ENCODE measurements at regions not wholly inside any gene's neighbourhood (a gene's known extent, or its start where the extent isn't known, plus 50 kb on each side); places are given as distances from the start of the nearest gene placed in this dataset.

GRCh38 chr15:70219966-70220365 is 122.2 kb upstream of the TLE3 start:
- no peak for DNase-seq
- Histone ChIP-seq H3K27me3 (no peaks in the 10 kb centered on the region), H3K36me3 (ENCODE audit: low read depth, missing control alignments) (no peaks in the 10 kb centered on the region), H3K9me3 (no peaks in the 10 kb centered on the region), H3K4me3 (no peak overlapping the region), H3K27ac (no peak overlapping the region), H3K4me1 (no peaks in the 10 kb centered on the region)
- TF ChIP-seq, protein P1, sequence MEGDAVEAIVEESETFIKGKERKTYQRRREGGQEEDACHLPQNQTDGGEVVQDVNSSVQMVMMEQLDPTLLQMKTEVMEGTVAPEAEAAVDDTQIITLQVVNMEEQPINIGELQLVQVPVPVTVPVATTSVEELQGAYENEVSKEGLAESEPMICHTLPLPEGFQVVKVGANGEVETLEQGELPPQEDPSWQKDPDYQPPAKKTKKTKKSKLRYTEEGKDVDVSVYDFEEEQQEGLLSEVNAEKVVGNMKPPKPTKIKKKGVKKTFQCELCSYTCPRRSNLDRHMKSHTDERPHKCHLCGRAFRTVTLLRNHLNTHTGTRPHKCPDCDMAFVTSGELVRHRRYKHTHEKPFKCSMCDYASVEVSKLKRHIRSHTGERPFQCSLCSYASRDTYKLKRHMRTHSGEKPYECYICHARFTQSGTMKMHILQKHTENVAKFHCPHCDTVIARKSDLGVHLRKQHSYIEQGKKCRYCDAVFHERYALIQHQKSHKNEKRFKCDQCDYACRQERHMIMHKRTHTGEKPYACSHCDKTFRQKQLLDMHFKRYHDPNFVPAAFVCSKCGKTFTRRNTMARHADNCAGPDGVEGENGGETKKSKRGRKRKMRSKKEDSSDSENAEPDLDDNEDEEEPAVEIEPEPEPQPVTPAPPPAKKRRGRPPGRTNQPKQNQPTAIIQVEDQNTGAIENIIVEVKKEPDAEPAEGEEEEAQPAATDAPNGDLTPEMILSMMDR (IDR thresholded peaks at IDR 0.05), result no peak
- intact Hi-C loops (cut with DNase I; ENCODE audit: low total_unique reads), result no loop called here
- 96 to 97% methylated on average over 6 of the region's 6 CpGs for WGBS, 2 donors

DNA sequence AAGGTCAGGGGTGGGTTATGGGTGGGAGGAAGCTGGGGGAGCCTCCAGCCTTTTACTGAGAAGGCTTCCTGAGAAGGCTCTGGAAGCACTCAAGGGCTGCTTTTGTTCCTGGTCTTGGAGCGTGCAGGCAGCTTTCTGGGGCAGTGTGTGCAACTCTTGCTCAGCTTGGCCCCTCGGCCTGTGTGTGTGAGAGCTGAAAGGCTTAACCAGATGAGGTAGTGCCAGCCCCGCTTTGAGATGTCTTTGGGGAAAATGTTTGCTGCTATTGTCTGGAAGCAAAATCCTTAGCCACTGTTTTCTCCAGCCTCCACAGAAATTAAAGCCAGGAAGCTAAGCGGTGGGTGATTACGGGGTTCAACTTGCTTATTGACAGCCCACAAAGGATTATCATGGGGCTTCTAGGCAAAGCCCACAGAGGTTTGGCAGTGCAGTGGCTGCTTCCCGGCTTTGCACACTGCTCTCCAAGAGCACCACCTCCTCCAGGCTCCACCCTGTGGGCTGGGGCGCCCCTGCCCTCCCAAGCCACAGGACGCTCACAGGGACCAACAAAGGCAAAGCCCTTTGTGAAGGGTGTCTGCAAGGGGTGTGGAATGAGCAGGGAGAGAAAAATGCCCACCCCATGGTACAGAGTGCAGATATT is 121.7 kb upstream of the TLE3 start:
- WGBS, 2 donors, result 87 to 90% methylated on average over 6 to 8 of the region's 8 CpGs
- no peak overlapping the region for H3K27ac ChIP-seq
- no peak for TF ChIP-seq POLR2A (IDR thresholded peaks at IDR 0.05)
- TF ChIP-seq, protein P1 (IDR thresholded peaks at IDR 0.05), result no peak

GRCh38 chr15:70217226-70218160 is 119.8 kb upstream of the TLE3 start:
- no peak overlapping the region for H3K27ac ChIP-seq
- H3K4me1 ChIP-seq, result peaks cover 2% of the 10 kb centered on the region
- no peak overlapping the region for H3K4me3 ChIP-seq
- no peak for DNase-seq
- intact Hi-C loops (cut with DNase I; ENCODE audit: low total_unique reads), result no loop called here
- no peak for TF ChIP-seq POLR2A (IDR thresholded peaks at IDR 0.05)
- TF ChIP-seq, protein P1 (IDR thresholded peaks at IDR 0.05), result no peak
- H3K27me3 ChIP-seq, result no peaks in the 10 kb centered on the region
- no peaks in the 10 kb centered on the region for H3K36me3 ChIP-seq (ENCODE audit: low read depth, missing control alignments)
- WGBS, 2 donors, result 92% methylated on average over 7 of the region's 7 CpGs
- H3K9me3 ChIP-seq, result no peaks in the 10 kb centered on the region

More for the DNA sequence above, 121.7 kb upstream of the TLE3 start:
- H3K4me1 ChIP-seq, result no peaks in the 10 kb centered on the region
- intact Hi-C loops (cut with DNase I; ENCODE audit: low total_unique reads), result no loop called here
- no peak for DNase-seq
- no peaks in the 10 kb centered on the region for H3K27me3 ChIP-seq
- H3K4me3 ChIP-seq, result no peak overlapping the region
- no peaks in the 10 kb centered on the region for H3K36me3 ChIP-seq (ENCODE audit: low read depth, missing control alignments)
- H3K9me3 ChIP-seq, result no peaks in the 10 kb centered on the region

GRCh38 chr15:70215951-70216350 is 118.2 kb upstream of the TLE3 start:
- H3K27me3 ChIP-seq, result no peaks in the 10 kb centered on the region
- TF ChIP-seq, protein P1 (IDR thresholded peaks at IDR 0.05), result no peak
- no peak for TF ChIP-seq POLR2A (IDR thresholded peaks at IDR 0.05)
- peaks cover 3% of the 10 kb centered on the region for H3K4me1 ChIP-seq
- intact Hi-C loops (cut with DNase I; ENCODE audit: low total_unique reads), result no loop called here
- no peaks in the 10 kb centered on the region for H3K9me3 ChIP-seq
- H3K36me3 ChIP-seq (ENCODE audit: low read depth, missing control alignments), result no peaks in the 10 kb centered on the region
- no peak for DNase-seq
- no peak overlapping the region for H3K4me3 ChIP-seq
- 80 to 84% methylated on average over 5 of the region's 5 CpGs for WGBS, 2 donors
- H3K27ac ChIP-seq, result no peak overlapping the region
